ENCODE measurements at regions not wholly inside any gene's neighbourhood (a gene's known extent, or its start where the extent isn't known, plus 50 kb on each side); places are given as distances from the start of the nearest gene placed in this dataset.

- TF ChIP-seq GABPA (IDR thresholded peaks at IDR 0.05; ENCODE audit: borderline replicate concordance, insufficient read depth, low read length) (no peak), HDAC6 (IDR thresholded peaks at IDR 0.05; ENCODE audit: low read depth, low read length) (no peak), SRF (IDR thresholded peaks at IDR 0.05; ENCODE audit: low read depth, low read length) (no peak), CHD1 (IDR thresholded peaks at IDR 0.05; ENCODE audit: low read depth, low read length) (no peak)
These were observed 182.6 kb upstream of the FZD8 start (continued) for GRCh38 chr10:35824704-35825103.
